ENCODE measurements at regions not wholly inside any gene's neighbourhood (a gene's known extent, or its start where the extent isn't known, plus 50 kb on each side); places are given as distances from the start of the nearest gene placed in this dataset.

GRCh38 chr1:157197906-157198435 is 59.8 kb upstream of the ETV3 start:
- TF ChIP-seq CTCF (IDR thresholded peaks at IDR 0.05), result no peak
- TF ChIP-seq CREB1 (CRISPR knock-in tag; IDR thresholded peaks at IDR 0.05), result no peak
- TF ChIP-seq FOXP4 (CRISPR knock-in tag; IDR thresholded peaks at IDR 0.05), result no peak
- TF ChIP-seq ESRRA (CRISPR knock-in tag; IDR thresholded peaks at IDR 0.05; ENCODE audit: borderline replicate concordance), result no peak
- TF ChIP-seq RORB (CRISPR knock-in tag; IDR thresholded peaks at IDR 0.05), result no peak
- TF ChIP-seq TEAD1 (CRISPR knock-in tag; IDR thresholded peaks at IDR 0.05), result no peak

Data from WTC11 (cell line).